ENCODE measurements at regions not wholly inside any gene's neighbourhood (a gene's known extent, or its start where the extent isn't known, plus 50 kb on each side); places are given as distances from the start of the nearest gene placed in this dataset.

DNA sequence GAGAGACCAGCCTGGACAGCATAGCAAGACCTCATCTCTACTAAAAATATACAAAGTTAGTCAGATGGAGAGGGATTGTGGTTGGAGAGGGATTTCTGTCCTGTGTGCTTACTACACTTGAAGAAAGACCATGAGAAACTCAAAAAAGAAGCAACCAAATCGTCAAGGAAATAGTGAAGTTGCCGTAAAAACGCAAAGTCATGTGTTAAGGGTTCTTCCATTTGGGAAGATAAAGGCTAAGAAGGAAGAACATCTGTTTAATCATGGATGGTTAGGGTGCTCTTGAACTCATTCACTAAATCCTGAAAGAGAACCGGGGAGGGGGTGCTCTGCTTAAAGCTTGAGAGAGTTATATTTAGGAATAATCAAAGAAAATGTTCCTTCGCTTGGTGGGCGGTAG, 59.8 kb upstream of the KDM7A start:
- TF ChIP-seq SUZ12 (IDR thresholded peaks at IDR 0.05) (no peak), L3MBTL2 (conservative IDR thresholded peaks at IDR 0.05) (no peak), FOXM1 (IDR thresholded peaks at IDR 0.05; ENCODE audit: borderline replicate concordance) (no peak), ELF4 (IDR thresholded peaks at IDR 0.05) (no peak)
